NCI-H1417 (cell line): ENCODE measurements at regions not wholly inside any gene's neighbourhood (a gene's known extent, or its start where the extent isn't known, plus 50 kb on each side); places are given as distances from the start of the nearest gene placed in this dataset.

Experiments used
- DNase-seq, 3 experiments: peaks; one replicate each; lab custom pipeline; 2025; lab: John Stamatoyannopoulos, UW

DNA sequence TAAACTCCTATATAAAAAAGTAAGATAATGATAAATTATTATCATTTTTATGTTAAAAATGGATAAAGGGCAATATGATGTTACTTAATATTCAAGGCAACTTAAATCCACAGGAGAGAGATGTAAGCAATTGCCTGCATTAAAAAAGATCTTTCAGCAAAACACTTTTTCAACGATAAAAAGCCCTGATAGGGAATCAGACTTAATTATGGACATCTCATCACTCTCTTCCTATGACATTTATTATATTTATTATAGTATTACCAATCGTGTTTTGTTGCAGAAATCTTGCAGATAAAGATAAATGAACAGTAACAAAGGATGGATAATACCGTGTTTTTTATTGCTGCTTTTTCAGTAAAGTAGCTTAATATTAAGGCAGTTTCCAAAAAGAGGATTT is 178.5 kb downstream of the SH2D1A start:
- DNase-seq: no peak

- no peak for DNase-seq
Observed at GRCh38 chrX:124529786-124530185, 183.4 kb downstream of the SH2D1A start.

DNA sequence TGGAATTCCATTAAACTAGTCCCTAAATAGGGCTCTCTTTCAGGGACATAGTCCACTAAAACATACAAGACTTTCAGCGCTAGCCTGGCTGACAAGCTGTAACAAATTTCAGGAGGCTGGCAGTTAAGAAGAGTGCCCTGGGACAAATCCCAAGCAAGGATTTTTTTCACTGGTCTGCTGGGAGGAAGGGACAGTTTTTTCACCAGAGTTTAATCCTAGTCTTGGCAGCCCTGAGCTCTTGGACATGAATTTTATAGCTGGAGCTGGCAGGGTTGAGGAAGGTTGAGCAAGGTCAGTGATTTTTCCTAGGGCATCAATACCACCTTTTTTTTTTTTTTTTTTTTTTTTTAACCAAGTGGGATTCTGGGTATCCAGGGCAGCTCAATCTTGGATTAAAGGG is 184.4 kb downstream of the SH2D1A start:
- no peak for DNase-seq

DNA sequence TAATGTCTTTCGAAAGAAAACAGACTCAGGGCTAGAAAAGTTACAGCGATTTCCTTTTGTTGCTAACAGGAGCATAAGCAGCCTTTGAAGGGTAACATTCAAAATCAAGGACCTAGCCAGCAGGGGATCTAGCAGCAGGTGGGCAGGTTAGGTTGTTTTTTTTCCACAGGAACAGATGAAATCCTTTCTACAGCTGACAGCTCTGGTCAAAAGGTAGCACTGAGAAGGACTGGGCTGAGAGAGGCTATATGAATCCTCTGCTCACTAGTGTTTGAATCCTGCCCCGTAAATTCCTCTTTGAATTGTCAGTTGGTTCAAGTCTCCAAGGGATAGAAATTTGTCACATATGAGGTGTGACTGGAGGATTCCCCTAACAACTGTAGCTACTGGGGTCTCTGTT is 188.2 kb downstream of the SH2D1A start:
- DNase-seq: peak in 2 of 3 experiments; percentile 18 to 51

GRCh38 chrX:124540474-124540873 is 194.1 kb downstream of the SH2D1A start:
- no peak for DNase-seq

DNA sequence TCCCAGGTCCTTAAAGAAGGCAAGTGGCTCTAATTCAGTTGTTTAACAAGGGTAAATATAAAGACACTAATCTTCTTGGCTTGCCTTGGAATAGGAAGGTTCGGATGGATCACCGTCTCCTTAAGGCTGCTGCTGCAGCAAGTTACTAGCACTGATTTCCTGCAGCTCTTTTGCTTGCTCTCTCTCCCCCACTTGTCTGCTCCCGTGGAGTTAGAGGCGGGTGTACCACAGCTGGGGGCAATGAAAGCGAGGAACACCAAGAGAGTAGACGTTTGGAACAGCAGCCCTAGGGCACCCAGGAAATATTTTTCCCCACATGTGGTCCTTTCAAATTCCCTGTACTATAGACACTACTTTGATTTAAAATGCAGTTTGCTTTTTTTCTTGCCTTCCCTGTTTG is 202.2 kb downstream of the SH2D1A start:
- peak in 2 of 3 experiments; percentile 42 to 51 for DNase-seq

GRCh38 chrX:124555036-124555595 is 208.8 kb downstream of the SH2D1A start:
- no peak for DNase-seq

DNA sequence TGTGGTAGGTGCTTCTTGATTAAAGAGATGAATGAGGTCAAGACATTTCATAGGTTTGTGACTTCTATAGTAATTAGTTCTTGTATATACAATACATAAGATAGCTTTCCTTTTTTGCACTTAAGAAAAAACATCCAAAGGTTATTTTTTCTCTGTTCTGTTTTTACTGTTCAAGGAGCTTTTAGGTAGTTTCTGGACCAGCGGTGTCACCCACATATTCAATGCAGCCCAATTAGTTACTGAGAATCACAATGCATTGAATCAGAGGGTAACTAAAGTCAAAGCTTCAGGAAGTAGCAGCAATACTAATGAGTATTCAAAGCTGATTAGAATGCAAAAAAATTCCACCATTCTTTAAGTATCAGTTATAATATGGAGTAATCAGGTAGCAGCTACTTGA is 211.6 kb downstream of the SH2D1A start:
- DNase-seq: no peak

GRCh38 chrX:124573468-124573867 is 227.1 kb downstream of the SH2D1A start:
- DNase-seq: no peak

- DNase-seq: no peak
Observed at GRCh38 chrX:124592744-124593143, 246.4 kb downstream of the SH2D1A start.

- DNase-seq: no peak
Observed at GRCh38 chrX:124594017-124594651, 247.8 kb downstream of the SH2D1A start.

DNA sequence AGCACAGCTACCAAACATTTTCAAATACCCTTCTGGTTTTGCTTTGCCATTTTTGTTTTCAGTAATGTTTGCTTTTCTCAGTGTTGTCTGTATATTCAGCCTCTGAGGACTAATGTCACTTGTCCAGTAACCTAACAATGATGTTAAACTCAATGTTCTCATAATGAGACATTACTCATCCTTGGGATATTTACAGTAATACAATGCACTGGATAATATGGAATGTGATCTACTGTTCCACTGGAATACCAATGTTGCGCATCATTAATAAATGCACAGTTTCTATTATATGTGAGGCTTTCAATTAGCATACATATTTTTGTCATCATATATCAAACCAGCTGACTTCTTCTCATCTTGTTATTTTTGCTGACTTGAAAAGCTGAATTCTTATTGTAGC is 259.1 kb downstream of the SH2D1A start:
- no peak for DNase-seq

DNA sequence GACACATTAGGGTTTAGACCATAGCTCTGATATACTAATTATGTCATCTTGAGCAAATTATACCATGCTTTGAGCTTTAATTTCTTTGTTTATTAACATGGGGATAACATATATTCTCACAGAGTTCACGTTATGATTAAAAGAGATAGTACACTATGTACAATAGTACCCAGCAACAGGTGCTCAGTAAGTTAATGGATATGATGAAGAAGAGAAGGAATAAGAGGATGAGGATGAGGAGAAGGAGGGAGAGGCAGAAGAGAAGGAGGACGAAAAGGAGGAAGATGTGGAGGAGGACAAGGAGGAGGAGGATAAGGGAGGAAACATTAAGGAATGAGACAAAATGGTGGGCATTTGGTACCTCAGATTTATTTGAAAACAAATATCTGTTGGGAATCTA is 260.4 kb downstream of the SH2D1A start:
- no peak for DNase-seq

DNA sequence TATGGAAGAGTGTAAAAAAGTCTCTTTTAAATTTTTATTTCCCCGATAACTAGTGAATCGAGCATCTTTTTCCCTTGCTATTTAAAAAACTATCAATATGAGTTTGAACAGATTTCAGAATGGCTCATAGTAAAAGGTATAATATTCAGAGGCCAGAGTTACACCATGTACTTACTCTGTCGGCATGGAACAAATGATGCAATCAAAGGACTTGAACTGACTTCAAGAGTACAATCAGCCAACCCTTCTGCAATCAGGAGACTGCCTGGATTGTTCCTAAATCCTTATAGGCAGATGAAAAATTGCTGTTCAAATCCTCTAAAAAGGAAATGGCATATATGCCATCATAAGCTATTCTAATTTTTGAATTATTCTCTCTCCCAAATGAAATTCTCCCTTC is 273.3 kb downstream of the SH2D1A start:
- DNase-seq: no peak

GRCh38 chrX:124634363-124634762 is 288.0 kb downstream of the SH2D1A start:
- DNase-seq: peak in 1 of 3 experiments; percentile 39

GRCh38 chrX:124641737-124642491 is 295.6 kb downstream of the SH2D1A start:
- no peak for DNase-seq

DNA sequence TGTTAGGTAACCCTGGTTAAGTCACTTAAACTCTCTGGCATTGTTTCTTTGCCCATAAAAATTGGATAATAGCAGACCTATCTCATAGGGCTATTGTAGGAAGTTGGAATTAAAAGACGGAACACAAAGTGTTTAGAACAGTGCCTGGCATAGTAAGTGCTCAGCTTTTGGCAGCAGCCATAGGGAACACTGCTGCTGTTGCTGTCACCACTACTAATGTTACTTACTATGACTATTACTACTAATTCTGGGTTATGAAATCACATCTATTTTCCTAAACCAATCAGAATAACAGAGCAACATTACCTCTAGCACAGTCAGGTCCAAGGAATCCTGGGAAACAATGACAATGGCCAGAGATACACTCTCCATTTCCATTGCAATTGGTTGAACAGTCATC is 300.0 kb downstream of the SH2D1A start:
- DNase-seq: no peak

DNA sequence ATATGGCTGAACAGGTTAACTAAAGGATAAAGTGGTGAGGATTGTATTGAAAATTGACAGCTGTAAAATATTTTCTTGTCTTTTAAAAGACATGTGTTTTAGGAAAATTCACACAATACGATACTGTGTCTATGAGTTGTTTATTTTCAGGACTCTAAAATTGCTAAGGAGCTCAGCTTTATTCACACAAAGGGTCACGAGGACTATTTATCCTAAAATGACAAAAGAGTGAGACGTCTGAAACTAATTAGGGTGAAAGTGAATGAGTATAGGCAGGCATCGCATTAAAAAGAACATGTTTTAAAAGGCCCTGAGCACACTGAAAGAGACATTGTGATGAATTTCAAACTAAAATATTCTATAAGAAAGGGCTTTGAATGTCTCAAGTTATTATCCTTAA is 304.7 kb downstream of the SH2D1A start:
- DNase-seq: peak in 1 of 3 experiments; percentile 45

- DNase-seq: no peak
Observed at GRCh38 chrX:124665621-124666400, 319.4 kb downstream of the SH2D1A start.

DNA sequence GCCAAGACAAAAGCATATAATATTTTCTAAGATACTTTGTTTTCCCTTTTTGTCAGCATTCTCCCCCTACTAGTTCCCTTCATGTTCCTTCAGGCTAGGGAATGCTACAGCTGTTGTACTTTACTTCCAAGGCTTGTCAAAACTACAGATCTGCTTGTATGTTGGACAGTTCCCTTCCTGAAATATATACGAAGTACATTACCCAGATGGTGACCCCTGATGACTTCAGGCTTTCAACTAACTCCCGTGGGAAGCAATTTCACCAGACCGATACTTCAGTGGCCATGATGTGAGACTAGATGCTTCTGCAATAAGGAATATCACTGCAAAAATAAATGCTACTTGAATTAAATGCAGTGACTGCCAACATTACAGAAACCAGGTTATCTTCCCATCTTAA is 332.8 kb downstream of the SH2D1A start:
- no peak for DNase-seq

DNA sequence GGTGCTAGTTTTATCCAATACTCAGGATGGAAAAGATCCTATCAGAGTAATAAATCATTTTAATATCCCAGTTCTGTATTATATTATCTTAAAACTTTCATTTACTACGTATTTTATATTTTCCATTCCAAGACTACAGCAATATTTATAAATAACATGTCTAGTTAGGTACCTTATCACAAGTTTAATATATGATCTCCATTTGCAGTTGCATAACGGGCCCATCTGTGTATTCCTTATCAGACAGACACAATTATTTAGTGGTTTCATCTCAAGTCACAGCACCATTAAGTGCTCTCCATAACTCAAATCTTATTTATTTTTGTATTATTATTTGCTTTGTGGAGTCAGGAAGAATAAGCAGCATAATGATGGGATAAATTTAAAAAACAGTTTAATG is 333.9 kb downstream of the SH2D1A start:
- DNase-seq: no peak

- no peak for DNase-seq
Observed at GRCh38 chrX:124690495-124690894, 344.1 kb downstream of the SH2D1A start.

GRCh38 chrX:124699876-124700275 is 353.5 kb downstream of the SH2D1A start:
- no peak for DNase-seq
